ENCODE measurements at regions not wholly inside any gene's neighbourhood (a gene's known extent, or its start where the extent isn't known, plus 50 kb on each side); places are given as distances from the start of the nearest gene placed in this dataset.
"Not testable (repeated sequence)": the region's sequence is repeated elsewhere in the genome, so short reads cannot be mapped to it uniquely, and the experiment has no call there.

- H3K27ac ChIP-seq (ENCODE audit: low read length): no peak overlapping the region
- H3K27me3 Mint-ChIP-seq (ENCODE audit: low read depth in 2 of 2): no peaks in the 10 kb centered on the region
- H3K36me3 ChIP-seq (ENCODE audit: control insufficient read depth, insufficient read depth, low read length): no peaks in the 10 kb centered on the region
- no peak for ATAC-seq
- no peaks in the 10 kb centered on the region for H3K4me1 ChIP-seq (ENCODE audit: control insufficient read depth, insufficient read depth, low read length)
- no peak overlapping the region for H3K27ac Mint-ChIP-seq
- 95% methylated on average over 10 of the region's 10 CpGs for WGBS (ENCODE audit: insufficient coverage)
- H3K4me3 Mint-ChIP-seq: no peak overlapping the region
- H3K4me1 Mint-ChIP-seq: no peaks in the 10 kb centered on the region
- no peak overlapping the region for H3K4me3 ChIP-seq (ENCODE audit: low read length)
- no peak for TF ChIP-seq CTCF (IDR thresholded peaks at IDR 0.05)
- H3K9me3 Mint-ChIP-seq: peaks cover 0 to 6% of the 10 kb centered on the region in 2 donors
- H3K9me3 ChIP-seq (ENCODE audit: control insufficient read depth, insufficient read depth, low read length): peaks cover 5% of the 10 kb centered on the region
- no peaks in the 10 kb centered on the region for H3K27me3 ChIP-seq (ENCODE audit: control insufficient read depth, insufficient read depth, low read length)
- no peaks in the 10 kb centered on the region for H3K36me3 Mint-ChIP-seq
- DNase-seq: no peak
- intact Hi-C loops (cut with micrococcal nuclease): no loop called here
Measured at GRCh38 chr10:65270969-65271368, 1654.9 kb upstream of the LRRTM3 start.

- ATAC-seq (no peak), DNase-seq (no peak)
- no peak overlapping the region for H3K4me3 Mint-ChIP-seq
- H3K9me3 Mint-ChIP-seq: peaks cover 0 to 4% of the 10 kb centered on the region in 2 donors
- H3K9me3 ChIP-seq (ENCODE audit: control insufficient read depth, insufficient read depth, low read length): peaks cover 5% of the 10 kb centered on the region
- H3K4me1 ChIP-seq (ENCODE audit: control insufficient read depth, insufficient read depth, low read length): no peaks in the 10 kb centered on the region
- TF ChIP-seq CTCF (IDR thresholded peaks at IDR 0.05): no peak
- no peak overlapping the region for H3K27ac Mint-ChIP-seq
- intact Hi-C loops (cut with micrococcal nuclease): no loop called here
- H3K4me3 ChIP-seq (ENCODE audit: low read length): no peak overlapping the region
- no peaks in the 10 kb centered on the region for H3K4me1 Mint-ChIP-seq
- no peaks in the 10 kb centered on the region for H3K27me3 Mint-ChIP-seq (ENCODE audit: low read depth in 2 of 2)
- no peak overlapping the region for H3K27ac ChIP-seq (ENCODE audit: low read length)
- no peaks in the 10 kb centered on the region for H3K36me3 Mint-ChIP-seq
- H3K27me3 ChIP-seq (ENCODE audit: control insufficient read depth, insufficient read depth, low read length): no peaks in the 10 kb centered on the region
- no peaks in the 10 kb centered on the region for H3K36me3 ChIP-seq (ENCODE audit: control insufficient read depth, insufficient read depth, low read length)
Measured at GRCh38 chr10:65273115-65273514, 1652.7 kb upstream of the LRRTM3 start.

- TF ChIP-seq CTCF (IDR thresholded peaks at IDR 0.05): no peak
- intact Hi-C loops (cut with micrococcal nuclease): no loop called here
- Histone ChIP-seq H3K4me1 (ENCODE audit: control insufficient read depth, insufficient read depth, low read length) (no peaks in the 10 kb centered on the region), H3K27me3 (ENCODE audit: control insufficient read depth, insufficient read depth, low read length) (no peaks in the 10 kb centered on the region), H3K36me3 (ENCODE audit: control insufficient read depth, insufficient read depth, low read length) (no peaks in the 10 kb centered on the region), H3K4me3 (ENCODE audit: low read length) (no peak overlapping the region), H3K27ac (ENCODE audit: low read length) (no peak overlapping the region), H3K9me3 (ENCODE audit: control insufficient read depth, insufficient read depth, low read length) (peaks cover 13% of the 10 kb centered on the region)
- no peak for DNase-seq
- H3K27me3 Mint-ChIP-seq (ENCODE audit: low read depth in 2 of 2): no peaks in the 10 kb centered on the region
- no peak for ATAC-seq
- H3K4me3 Mint-ChIP-seq: no peak overlapping the region
- H3K4me1 Mint-ChIP-seq: no peaks in the 10 kb centered on the region
- H3K27ac Mint-ChIP-seq: no peak overlapping the region
- H3K9me3 Mint-ChIP-seq: peaks cover 5 to 13% of the 10 kb centered on the region in 2 donors
- WGBS (ENCODE audit: insufficient coverage): 100% methylated on average over 1 of the region's 4 CpGs
- H3K36me3 Mint-ChIP-seq: peaks cover 5% of the 10 kb centered on the region
Measured at GRCh38 chr10:65275296-65275695, 1650.5 kb upstream of the LRRTM3 start.

GRCh38 chr10:65284495-65285041 is 1641.3 kb upstream of the LRRTM3 start:
- peaks cover 24% of the 10 kb centered on the region for H3K9me3 ChIP-seq (ENCODE audit: control insufficient read depth, insufficient read depth, low read length)
- Mint-ChIP-seq H3K27ac (no peak overlapping the region), H3K27me3 (ENCODE audit: low read depth in 2 of 2) (no peaks in the 10 kb centered on the region), H3K4me3 (no peak overlapping the region), H3K36me3 (no peaks in the 10 kb centered on the region), H3K9me3 (peaks cover 9 to 28% of the 10 kb centered on the region in 2 donors), H3K4me1 (no peaks in the 10 kb centered on the region)
- intact Hi-C loops (cut with micrococcal nuclease): no loop called here
- TF ChIP-seq CTCF (IDR thresholded peaks at IDR 0.05): no peak
- no peak overlapping the region for H3K27ac ChIP-seq (ENCODE audit: low read length)
- no peaks in the 10 kb centered on the region for H3K4me1 ChIP-seq (ENCODE audit: control insufficient read depth, insufficient read depth, low read length)
- DNase-seq (no peak), ATAC-seq (no peak)
- no peaks in the 10 kb centered on the region for H3K27me3 ChIP-seq (ENCODE audit: control insufficient read depth, insufficient read depth, low read length)
- H3K4me3 ChIP-seq (ENCODE audit: low read length): no peak overlapping the region
- no peaks in the 10 kb centered on the region for H3K36me3 ChIP-seq (ENCODE audit: control insufficient read depth, insufficient read depth, low read length)
- 83% methylated on average over 4 of the region's 5 CpGs for whole genome bisulfite sequencing (ENCODE audit: insufficient coverage)

GRCh38 chr10:65285726-65286125 is 1640.1 kb upstream of the LRRTM3 start:
- H3K4me1 Mint-ChIP-seq; H3K4me3 Mint-ChIP-seq; H3K27me3 ChIP-seq (ENCODE audit: control insufficient read depth, insufficient read depth, low read length); H3K36me3 Mint-ChIP-seq; H3K27me3 Mint-ChIP-seq (ENCODE audit: low read depth in 2 of 2); H3K27ac ChIP-seq (ENCODE audit: low read length); ATAC-seq; DNase-seq; H3K27ac Mint-ChIP-seq; H3K36me3 ChIP-seq (ENCODE audit: control insufficient read depth, insufficient read depth, low read length); H3K4me3 ChIP-seq (ENCODE audit: low read length); intact Hi-C loops (cut with micrococcal nuclease); H3K4me1 ChIP-seq (ENCODE audit: control insufficient read depth, insufficient read depth, low read length): not testable (repeated sequence)
- H3K9me3 ChIP-seq (ENCODE audit: control insufficient read depth, insufficient read depth, low read length): peaks cover 24% of the 10 kb centered on the region
- peaks cover 9 to 25% of the 10 kb centered on the region in 2 donors for H3K9me3 Mint-ChIP-seq
- WGBS (ENCODE audit: insufficient coverage): 76% methylated on average over 3 of the region's 3 CpGs

Data from natural killer cell (primary cell).